GM12878 (cell line): ENCODE measurements at regions not wholly inside any gene's neighbourhood (a gene's known extent, or its start where the extent isn't known, plus 50 kb on each side); places are given as distances from the start of the nearest gene placed in this dataset.

Source experiments
- ATAC-seq: fragments of 200-7000 bp; cut with Tn5 transposase; 3 replicates; pipeline ENCODE4 v1.9.1; 2020; ENCODE audit warnings: mild to moderate bottlenecking, moderate library complexity
- BruUV-seq: library from RNA; stranded (reverse); fragments of 400-500 nt; replicated peaks from 2 replicates; lab custom pipeline; 2021; lab: Mats Ljungman, UMichigan
- CTCF ChIA-PET: fragments of 300-600 bp; sonication (Branson Sonifier 250); formaldehyde crosslinking; extraction: SDS; loops from one replicate; lab custom pipeline; 2021; ENCODE audit warnings: inconsistent platforms; lab: Yijun Ruan, JAX
- POLR2A ChIA-PET: fragments of 350-600 bp; formaldehyde crosslinking; extraction: SDS; loops from one replicate; lab custom pipeline; 2021; ENCODE audit warnings: inconsistent platforms; lab: Charles Lee
- RAD21 ChIA-PET: fragments of 300-600 bp; sonication (Branson Sonifier 250); formaldehyde crosslinking; loops from one replicate; lab custom pipeline; 2023; ENCODE audit warnings: antibody characterized with exemption; ENCODE audit not compliant: unreplicated experiment; lab: Charles Lee
- SMC1A ChIA-PET: fragments of 300-600 bp; sonication (Branson Sonifier 250); formaldehyde crosslinking; loops from one replicate; lab custom pipeline; 2023; ENCODE audit not compliant: unreplicated experiment, uncharacterized antibody; lab: Charles Lee
- DNase-seq: peaks from one replicate; pipeline ENCODE4 v3.0.0-alpha.2; 2011; ENCODE audit warnings: low read depth, low spot score
- FAIRE-seq: peaks from 3 replicates; lab custom pipeline; 2011; peaks lifted over from hg19 to GRCh38; lab: Jason Lieb, UNC
- H2AFZ ChIP-seq: 2 replicates; pipeline ENCODE4 v1.6.0; 2011; ENCODE audit warnings: low read depth, low read length, control low read depth; ENCODE audit not compliant: control insufficient read depth
- H3K27ac ChIP-seq: 2 replicates; pipeline ENCODE4 v1.5.1; 2011; ENCODE audit warnings: control low read depth; ENCODE audit not compliant: control insufficient read depth, insufficient read depth
- H3K27me3 ChIP-seq, 2 experiments: replicated peaks in 1 of 2; 2 replicates each; pipeline versions ENCODE4 v1.6.0 to v1.6.1; 2011; ENCODE audit warnings: low read length in 1 of 2; ENCODE audit not compliant: control insufficient read depth in 2 of 2, insufficient read depth in 2 of 2
- H3K36me3 ChIP-seq, 2 experiments: 2 replicates each; pipeline ENCODE4 v1.5.1; 2011; ENCODE audit warnings: low read length in 1 of 2; ENCODE audit not compliant: control insufficient read depth in 2 of 2, insufficient read depth in 2 of 2
- H3K4me1 ChIP-seq: 2 replicates; pipeline ENCODE4 v1.6.1; 2011; ENCODE audit warnings: mild to moderate bottlenecking, low read length, moderate library complexity, mixed read lengths; ENCODE audit not compliant: control insufficient read depth, insufficient read depth
- H3K4me2 ChIP-seq: 2 replicates; pipeline ENCODE4 v1.6.0; 2011; ENCODE audit warnings: control low read depth; ENCODE audit not compliant: control insufficient read depth, insufficient read depth
- H3K4me3 ChIP-seq: fragments of 200-600 bp; sonication (generic); 2 replicates; pipeline ENCODE4 v1.5.1; 2016
- H3K79me2 ChIP-seq: 2 replicates; pipeline ENCODE4 v1.6.0; 2011; ENCODE audit warnings: low read length; ENCODE audit not compliant: control insufficient read depth, insufficient read depth
- H3K9ac ChIP-seq: 2 replicates; pipeline ENCODE4 v1.8.0; 2011; ENCODE audit warnings: low read length, control low read depth, mixed read lengths; ENCODE audit not compliant: control insufficient read depth, insufficient read depth
- H3K9me3 ChIP-seq: replicated peaks from 3 replicates; pipeline ENCODE4 v1.5.1; 2011; ENCODE audit warnings: mild to moderate bottlenecking, low read length; ENCODE audit not compliant: control insufficient read depth, insufficient read depth
- H4K20me1 ChIP-seq: 2 replicates; pipeline ENCODE4 v1.6.0; 2011; ENCODE audit not compliant: control insufficient read depth, insufficient read depth
- ASH2L ChIP-seq: fragments of 300-600, 200-600 bp; sonication (generic); IDR thresholded peaks from 2 replicates; pipeline ENCODE4 v1.6.1; 2017; ENCODE audit warnings: low read depth, mild to moderate bottlenecking, borderline replicate concordance
- ATF3 ChIP-seq: IDR thresholded peaks from 2 replicates; pipeline ENCODE4 v1.6.1; 2011; ENCODE audit warnings: low read depth, mild to moderate bottlenecking, low read length, moderate library complexity, borderline replicate concordance; ENCODE audit errors: extremely low read depth
- CEBPB ChIP-seq, 2 experiments: fragments of 150-350 bp in 1 of 2; IDR thresholded peaks; 2 replicates each; pipeline ENCODE4 v1.6.1; 2012 to 2014; ENCODE audit warnings: low read depth in 2 of 2, low read length in 2 of 2, borderline replicate concordance in 1 of 2, inconsistent platforms in 1 of 2
- CREB1 ChIP-seq: IDR thresholded peaks from 2 replicates; pipeline ENCODE4 v1.6.1; 2012; ENCODE audit warnings: low read depth, mild to moderate bottlenecking, inconsistent platforms
- EGR1 ChIP-seq, 2 experiments: IDR thresholded peaks; 1 replicate in 1 of 2; 2 replicates in 1 of 2; pipeline ENCODE4 v1.6.1; 2011 to 2012; ENCODE audit warnings: low read depth in 2 of 2, low read length in 2 of 2, borderline replicate concordance in 1 of 2, mild to moderate bottlenecking in 1 of 2, moderate library complexity in 1 of 2
- HSF1 ChIP-seq: fragments of 150-350 bp; IDR thresholded peaks from 2 replicates; pipeline ENCODE4 v1.6.1; 2014; ENCODE audit warnings: mild to moderate bottlenecking, low read depth, low read length
- MXI1 ChIP-seq: fragments of 150-350 bp; IDR thresholded peaks from 2 replicates; pipeline ENCODE4 v1.6.1; 2011; ENCODE audit warnings: low read depth, mild to moderate bottlenecking, inconsistent platforms, low read length, improper control_type of control experiment
- SMC3 ChIP-seq: IDR thresholded peaks from 2 replicates; pipeline ENCODE4 v1.6.1; 2011; ENCODE audit warnings: low read length, improper control_type of control experiment, borderline replicate concordance
- SP1 ChIP-seq: IDR thresholded peaks from one replicate; pipeline ENCODE4 v1.6.1; 2011; ENCODE audit warnings: low read depth, low read length
- TAF1 ChIP-seq: IDR thresholded peaks from 2 replicates; pipeline ENCODE4 v1.6.1; 2011; ENCODE audit warnings: mild to moderate bottlenecking, low read depth, low read length, borderline replicate concordance
- ZNF274 ChIP-seq: IDR thresholded peaks from one replicate; pipeline ENCODE4 v1.8.0; 2011; ENCODE audit not compliant: insufficient read length, insufficient read depth
- WGBS: methylation state at CpG from one replicate; pipeline ENCODE4 v1.1.6; 2016; ENCODE audit warnings: low lambda C conversion rate; ENCODE audit not compliant: insufficient replicate concordance, insufficient coverage; ENCODE audit errors: missing lambda C conversion rate; 5-methylcytosine and 5-hydroxymethylcytosine counted together
- in situ Hi-C: fragments of 300-500 bp; cut with MboI; formaldehyde crosslinking; loops from 9 replicates; pipeline ENCODE4 v1.14.3; 2018; ENCODE audit warnings: mixed read lengths
- intact Hi-C: fragments of 100-400 bp; cut with micrococcal nuclease; formaldehyde crosslinking; loops from one replicate; pipeline ENCODE4 v1.14.2; 2022; ENCODE audit not compliant: unreplicated experiment
- TF ChIP-seq, protein P1 (sequence below): IDR thresholded peaks from 2 replicates; pipeline ENCODE4 v1.6.1; 2012; ENCODE audit warnings: low read depth, low read length, improper control_type of control experiment

DNA sequence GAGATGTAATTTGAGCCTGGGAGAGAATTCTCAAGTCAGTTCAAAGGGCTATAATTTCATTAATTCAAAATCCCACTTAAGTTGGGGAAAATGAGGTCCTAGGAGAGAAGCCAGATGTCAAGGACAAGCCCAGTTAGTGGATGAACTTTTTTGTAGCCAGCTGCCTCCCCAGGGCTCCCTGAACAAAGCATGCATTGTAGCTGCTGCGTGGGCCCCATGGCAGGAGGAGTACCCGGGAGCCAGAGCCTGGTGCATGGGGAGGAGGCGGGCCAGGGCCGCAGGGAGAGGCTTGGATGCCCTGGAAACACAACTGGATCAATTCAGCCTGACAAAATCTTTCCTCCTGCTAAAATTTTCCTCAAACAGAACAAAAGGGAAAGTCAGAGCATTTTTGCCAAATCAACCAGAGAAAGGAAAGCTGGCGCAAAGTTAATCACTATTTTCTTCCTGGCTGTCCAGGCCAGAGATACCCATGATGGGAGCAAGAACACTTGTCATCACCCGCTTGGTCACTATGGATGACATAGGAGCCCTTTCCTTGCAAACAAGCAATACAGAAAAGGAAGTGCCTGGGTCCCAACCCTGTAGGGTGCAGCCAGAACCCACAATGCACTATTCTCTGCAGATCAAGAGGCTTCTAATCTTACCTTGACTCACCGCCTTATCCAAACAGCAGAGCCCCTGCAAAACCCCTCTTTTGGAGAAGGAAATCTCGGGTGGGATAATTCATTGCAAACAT lies 248.1 kb upstream of the RAB4A start (continued):
- TF ChIP-seq CEBPB (IDR thresholded peaks at IDR 0.05; ENCODE audit: borderline replicate concordance in 1 of 2, low read depth in 2 of 2, low read length in 2 of 2) = no peak
- no peak for TF ChIP-seq SP1
- TF ChIP-seq TAF1 = no peak

GRCh38 chr1:229023651-229024300 lies 247.1 kb upstream of the RAB4A start:
- in situ Hi-C loops (no loop called here), intact Hi-C loops (no loop called here)
- FAIRE-seq (no peak), DNase-seq (no peak), ATAC-seq (no peak)
- ChIA-PET RAD21 (no interaction called here), SMC1A (no interaction called here), POLR2A (no interaction called here), CTCF (no interaction called here)
- Histone ChIP-seq H3K27ac (no peak overlapping the region), H4K20me1 (no peaks in the 10 kb centered on the region), H2AFZ (no peak overlapping the region), H3K4me3 (no peak overlapping the region), H3K79me2 (no peaks in the 10 kb centered on the region), H3K9ac (no peak overlapping the region), H3K4me1 (peaks cover 4% of the 10 kb centered on the region), H3K36me3 (no peaks in the 10 kb centered on the region), H3K4me2 (no peak overlapping the region), H3K27me3 (peaks cover 0 to 3% of the 10 kb centered on the region in 2 experiments; a peak in 2 of 4 replicates), H3K9me3 (no peaks in the 10 kb centered on the region; the same call in 2 of the 3 replicates)
- BruUV-seq = no TSS peak
- WGBS = 36% methylated on average over 11 of the region's 11 CpGs
- TF ChIP-seq ZNF274 (no peak), ASH2L (no peak), CREB1 (no peak), SMC3 (no peak), HSF1 (no peak), MXI1 (no peak), EGR1 (IDR thresholded peaks at IDR 0.05; ENCODE audit: borderline replicate concordance in 1 of 2, low read depth in 2 of 2, low read length in 2 of 2) (no peak), ATF3 (no peak)
- TF ChIP-seq, protein P1, sequence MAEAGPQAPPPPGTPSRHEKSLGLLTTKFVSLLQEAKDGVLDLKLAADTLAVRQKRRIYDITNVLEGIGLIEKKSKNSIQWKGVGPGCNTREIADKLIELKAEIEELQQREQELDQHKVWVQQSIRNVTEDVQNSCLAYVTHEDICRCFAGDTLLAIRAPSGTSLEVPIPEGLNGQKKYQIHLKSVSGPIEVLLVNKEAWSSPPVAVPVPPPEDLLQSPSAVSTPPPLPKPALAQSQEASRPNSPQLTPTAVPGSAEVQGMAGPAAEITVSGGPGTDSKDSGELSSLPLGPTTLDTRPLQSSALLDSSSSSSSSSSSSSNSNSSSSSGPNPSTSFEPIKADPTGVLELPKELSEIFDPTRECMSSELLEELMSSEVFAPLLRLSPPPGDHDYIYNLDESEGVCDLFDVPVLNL = no peak
